ENCODE measurements at regions not wholly inside any gene's neighbourhood (a gene's known extent, or its start where the extent isn't known, plus 50 kb on each side); places are given as distances from the start of the nearest gene placed in this dataset.

DNA sequence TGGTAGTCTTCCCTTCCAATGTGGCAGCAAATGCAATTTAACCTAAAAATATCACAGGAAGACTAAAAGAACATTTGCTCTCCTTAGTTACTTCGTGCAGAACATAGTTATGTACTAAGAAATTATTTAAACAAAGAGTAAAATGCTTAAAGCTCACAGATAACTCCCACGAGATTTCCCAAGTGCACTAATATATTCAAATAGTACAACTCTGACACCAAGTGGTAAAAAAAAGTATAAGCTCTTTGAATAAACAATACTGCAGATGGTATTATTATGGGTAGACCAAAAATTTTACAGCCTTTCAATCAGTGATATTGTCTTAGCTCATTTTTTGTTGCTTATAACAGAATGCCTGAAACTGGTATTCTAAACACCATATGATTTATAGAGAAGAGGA, 52.8 kb upstream of the FILIP1 start:
- DNase-seq, result peak; percentile 2

DNA sequence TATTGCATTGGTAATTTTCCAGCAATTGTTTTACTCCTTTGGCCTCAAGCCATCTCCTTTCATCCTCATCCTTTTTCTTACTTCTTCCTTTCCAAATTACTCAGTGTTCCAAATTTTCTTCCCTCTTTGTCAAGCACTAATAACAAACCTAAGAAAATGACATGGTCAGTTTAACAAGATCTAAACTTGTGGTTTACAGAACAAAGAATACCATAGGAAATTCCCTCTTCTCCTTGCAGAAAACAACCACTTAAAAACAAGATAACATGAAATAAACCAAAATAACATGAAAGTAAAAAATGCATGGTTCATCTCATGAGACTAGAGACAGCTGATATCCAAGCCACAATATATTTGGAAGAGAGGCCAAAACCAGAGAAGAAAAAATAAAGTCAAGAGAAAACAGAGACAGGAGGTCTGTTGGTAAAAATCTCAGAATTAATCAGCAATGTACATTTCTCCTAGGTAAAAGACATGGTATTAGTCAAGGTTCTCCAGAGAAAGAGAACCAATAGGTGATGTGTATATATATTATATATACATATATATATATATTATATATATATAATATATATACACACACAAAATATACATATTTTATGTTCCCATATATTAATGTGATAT, 51.0 kb upstream of the SENP6 start:
- DNase-seq, result no peak

- DNase-seq, result no peak
These were observed 50.2 kb upstream of the SENP6 start for GRCh38 chr6:75551367-75551952.

Data from suppressor macrophage treated with lipopolysaccharide for 4 hours (primary cell).